ENCODE measurements at regions not wholly inside any gene's neighbourhood (a gene's known extent, or its start where the extent isn't known, plus 50 kb on each side); places are given as distances from the start of the nearest gene placed in this dataset.

DNA sequence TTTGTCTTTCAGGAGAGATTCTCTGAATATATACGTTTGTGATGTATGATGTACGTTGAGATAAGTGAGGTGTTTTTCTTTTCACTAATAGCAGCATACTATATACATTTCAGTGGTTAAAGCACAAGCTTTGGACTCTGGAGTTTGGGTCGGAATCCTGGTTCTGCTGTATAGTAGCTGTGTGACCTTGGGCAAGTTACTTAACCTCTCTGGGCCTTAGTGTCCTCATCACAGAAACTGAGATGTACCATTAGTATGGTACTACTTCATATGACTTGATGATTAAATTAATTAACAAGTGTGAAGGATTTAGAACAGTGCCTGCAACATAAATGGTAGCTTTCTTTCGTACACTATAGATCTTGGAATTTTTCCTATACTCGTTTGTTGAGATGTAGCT lies 258.7 kb downstream of the CDCA7 start:
- Histone ChIP-seq H3K27ac (ENCODE audit: low read depth, low read length) (no peak overlapping the region), H2AFZ (ENCODE audit: low read length) (no peak overlapping the region), H2AK5ac (ENCODE audit: low read depth, low read length) (no peak overlapping the region), H3K23me2 (ENCODE audit: low read depth, low read length) (no peaks in the 10 kb centered on the region; the same call in 1 of the 2 replicates), H3K14ac (ENCODE audit: insufficient read length) (no peak overlapping the region), H4K91ac (replicated peaks; ENCODE audit: insufficient read length, low read length) (no peak overlapping the region), H3K4ac (replicated peaks; ENCODE audit: insufficient read length, low read depth, low read length) (no peak overlapping the region), H3K18ac (ENCODE audit: extremely low read depth, low read length) (no peak overlapping the region), H3K79me1 (ENCODE audit: low read depth, low read length) (no peaks in the 10 kb centered on the region), H3K36me3 (ENCODE audit: control insufficient read depth in 2 of 4, insufficient read depth in 4 of 4, low read length in 3 of 4) (no peaks in the 10 kb centered on the region; a peak in 1 of 8 replicates), H2BK20ac (ENCODE audit: low read length) (no peak overlapping the region), H3K9ac (replicated peaks in 1 of 4; ENCODE audit: extremely low read depth in 1 of 4, low read depth in 3 of 4, low read length in 3 of 4) (no peak overlapping the region), H4K20me1 (replicated peaks in 1 of 2; ENCODE audit: control insufficient read depth in 1 of 2, insufficient read depth in 2 of 2, low read length in 2 of 2) (no peaks in the 10 kb centered on the region), H3K23ac (ENCODE audit: insufficient read length) (no peak overlapping the region), H2BK5ac (ENCODE audit: low read depth, low read length) (no peak overlapping the region), H4K8ac (ENCODE audit: extremely low read depth, insufficient read depth, low read length) (no peak overlapping the region), H3K79me2 (ENCODE audit: control insufficient read depth in 1 of 2, insufficient read depth in 2 of 2, low read length in 2 of 2) (no peaks in the 10 kb centered on the region), H2BK12ac (ENCODE audit: low read depth, low read length) (no peak overlapping the region), H2BK15ac (ENCODE audit: low read length) (no peak overlapping the region), H3K56ac (replicated peaks; ENCODE audit: insufficient read length, low read depth, low read length) (no peak overlapping the region), H3K4me1 (replicated peaks in 1 of 4; ENCODE audit: control insufficient read depth in 3 of 4, insufficient read depth in 4 of 4, low read length in 3 of 4) (no peaks in the 10 kb centered on the region), H3K27me3 (replicated peaks in 1 of 4; ENCODE audit: control insufficient read depth in 3 of 4, extremely low read depth in 1 of 4, insufficient read depth in 3 of 4, low read length in 3 of 4) (no peaks in the 10 kb centered on the region), H3K9me3 (ENCODE audit: insufficient read depth in 2 of 2, low read depth in 1 of 2, low read length in 1 of 2) (no peaks in the 10 kb centered on the region), H3K4me2 (ENCODE audit: insufficient read depth in 1 of 2, low read depth in 2 of 2, low read length in 2 of 2) (no peak overlapping the region), H4K5ac (ENCODE audit: insufficient read length, low read depth, low read length) (no peak overlapping the region), H2BK120ac (replicated peaks; ENCODE audit: low read depth, low read length) (no peak overlapping the region), H3K4me3 (ENCODE audit: extremely low read depth in 1 of 4, insufficient read depth in 2 of 4, low read depth in 3 of 4, low read length in 4 of 4) (no peak overlapping the region)
- TF ChIP-seq POLR2A (IDR thresholded peaks at IDR 0.05; ENCODE audit: control extremely low read depth in 1 of 2, low read depth in 2 of 2, low read length in 2 of 2): no peak
- no peak for TF ChIP-seq RNF2 (IDR thresholded peaks at IDR 0.05; ENCODE audit: borderline replicate concordance, low read depth, low read length, missing control alignments, poor library complexity, severe bottlenecking)
- no peak for TF ChIP-seq SAP30 (IDR thresholded peaks at IDR 0.05; ENCODE audit: insufficient read depth, insufficient replicate concordance, low read length)
- peak; percentile 41; the same call in 1 of the 2 replicates for TF ChIP-seq KDM1A (IDR thresholded peaks at IDR 0.05; ENCODE audit: borderline replicate concordance, low read length)
- no peak for TF ChIP-seq HDAC6 (IDR thresholded peaks at IDR 0.05; ENCODE audit: low read depth, low read length)
- TF ChIP-seq CBX5 (IDR thresholded peaks at IDR 0.05; ENCODE audit: low read depth, low read length): no peak
- TF ChIP-seq TAF7 (optimal IDR thresholded peaks at IDR 0.05; ENCODE audit: borderline replicate concordance, low read depth, low read length): no peak
- no peak for TF ChIP-seq SIN3A (conservative IDR thresholded peaks at IDR 0.05 in 1 of 2, IDR thresholded peaks at IDR 0.05 in 1 of 2; ENCODE audit: low read depth in 1 of 2, low read length in 2 of 2)
- FAIRE-seq (no peak), DNase-seq (ENCODE audit: low read depth in 1 of 2, low spot score in 2 of 2) (no peak)
- CTCF ChIA-PET (ENCODE audit: partially characterized antibody): no interaction called here
- WGBS, 2 experiments (ENCODE audit: extremely low coverage in 1 of 2, insufficient coverage in 1 of 2, insufficient read length in 1 of 2, insufficient replicate concordance in 2 of 2, low coverage in 1 of 2, low lambda C conversion rate in 2 of 2, missing lambda C conversion rate in 1 of 2): 75% methylated on average over 5 of the region's 5 CpGs; no CpG with 5 or more reads in 1 of the 2 experiments
- POLR2A ChIA-PET (ENCODE audit: partially characterized antibody): no interaction called here
